ENCODE measurements at regions not wholly inside any gene's neighbourhood (a gene's known extent, or its start where the extent isn't known, plus 50 kb on each side); places are given as distances from the start of the nearest gene placed in this dataset.

DNA sequence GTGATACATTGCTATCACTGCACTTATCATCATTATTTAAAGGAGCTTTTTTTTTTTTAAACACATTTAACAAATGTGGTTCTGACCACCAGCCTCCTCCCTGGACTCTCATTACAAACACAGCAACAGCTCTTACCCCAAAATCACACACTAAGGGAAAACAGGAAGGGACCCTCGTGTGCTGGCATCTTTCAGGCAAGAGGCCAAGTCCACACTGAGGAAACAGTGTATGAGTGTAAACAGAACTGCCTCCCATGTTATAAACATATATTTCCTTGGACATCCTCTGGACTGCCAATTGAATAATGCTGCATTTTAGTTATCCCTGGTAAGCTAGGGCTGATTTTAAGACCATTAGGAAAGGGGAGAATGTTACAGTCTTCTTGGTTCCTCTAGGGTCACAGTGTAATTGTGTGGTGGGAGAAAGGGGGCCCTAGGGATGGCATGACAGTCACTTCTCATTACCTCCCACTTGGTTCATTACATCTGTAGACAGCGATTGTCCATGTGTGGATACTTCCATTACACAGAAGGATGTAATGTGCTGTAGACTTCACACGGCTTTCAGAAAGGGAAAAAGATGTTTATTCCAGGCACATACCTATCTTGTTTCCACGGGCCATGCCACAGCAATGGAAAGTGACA, 244.6 kb upstream of the TET2 start:
- DNase-seq, result no peak

- no peak for DNase-seq
Measured at GRCh38 chr4:104905065-104905464, 241.6 kb upstream of the TET2 start.

DNA sequence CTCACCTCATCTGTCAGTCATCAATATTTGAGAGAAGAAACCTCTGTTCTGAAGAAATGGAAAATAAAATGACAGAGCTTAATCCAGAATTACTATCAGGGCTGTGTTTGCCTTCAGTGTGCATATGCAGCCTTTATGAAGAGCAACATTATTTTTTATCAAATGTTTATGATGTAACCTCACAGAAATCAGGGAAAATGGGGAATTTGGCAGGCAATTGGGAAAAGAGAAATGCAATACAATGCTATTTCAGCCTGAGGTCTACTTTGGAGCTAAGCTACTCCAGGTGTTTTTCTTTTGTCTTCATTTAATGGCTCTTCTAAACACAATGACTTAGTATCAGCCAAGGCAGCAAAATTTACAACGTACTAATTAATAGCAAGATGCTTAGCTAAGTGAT, 241.1 kb upstream of the TET2 start:
- no peak for DNase-seq

- peak; percentile 88 for DNase-seq
Measured at GRCh38 chr4:104906276-104906675, 240.4 kb upstream of the TET2 start.

DNA sequence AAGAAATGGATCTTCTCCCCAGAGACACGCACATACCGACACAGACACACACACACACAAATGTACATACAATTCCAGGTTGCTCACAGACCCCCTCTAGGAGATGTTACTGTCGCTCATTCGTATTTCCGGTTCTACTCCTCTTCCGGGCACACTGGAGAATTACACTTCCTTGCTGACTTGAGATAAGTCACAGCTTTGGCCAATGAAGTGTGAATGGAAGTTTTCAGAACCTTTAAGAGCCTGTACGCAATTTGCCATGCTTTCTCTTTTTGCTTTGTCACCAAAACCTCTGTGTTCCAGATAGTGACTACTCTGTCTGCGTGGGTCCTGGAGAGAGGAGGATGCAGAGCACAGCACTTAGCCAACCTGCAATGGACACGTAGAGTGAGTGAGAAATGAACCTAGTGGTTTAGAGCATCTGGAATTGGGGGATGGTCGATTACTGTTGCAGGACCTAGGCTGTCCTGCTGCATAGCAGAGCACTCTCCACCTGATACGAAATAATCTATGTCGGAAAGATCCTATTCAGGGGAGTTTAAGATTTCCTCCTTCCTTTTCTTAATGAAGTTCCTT, 239.5 kb upstream of the TET2 start:
- peak; percentile 26 for DNase-seq

GRCh38 chr4:104907991-104908390, 238.7 kb upstream of the TET2 start:
- DNase-seq, result no peak

- DNase-seq, result no peak
Measured at GRCh38 chr4:104909376-104909775, 237.3 kb upstream of the TET2 start.

DNA sequence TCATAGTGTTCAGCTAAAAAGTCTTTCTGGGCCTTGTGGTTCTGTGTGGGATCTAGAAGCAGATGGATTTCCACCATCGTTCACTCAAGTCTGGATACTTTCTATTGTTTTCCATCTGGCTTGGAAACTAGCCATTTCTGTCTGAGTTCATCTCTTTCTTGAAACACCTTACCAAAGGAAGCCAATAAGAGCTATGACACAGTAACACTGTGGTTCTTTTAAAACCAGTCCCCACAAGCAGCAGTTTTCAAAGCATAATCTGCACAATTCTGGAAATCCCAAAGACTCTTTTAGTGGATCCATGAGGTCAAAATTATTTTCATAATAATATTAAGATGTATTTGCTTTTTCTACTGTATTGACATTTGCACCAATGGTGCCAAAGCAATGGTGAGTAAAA, 234.2 kb upstream of the TET2 start:
- DNase-seq, result no peak

DNA sequence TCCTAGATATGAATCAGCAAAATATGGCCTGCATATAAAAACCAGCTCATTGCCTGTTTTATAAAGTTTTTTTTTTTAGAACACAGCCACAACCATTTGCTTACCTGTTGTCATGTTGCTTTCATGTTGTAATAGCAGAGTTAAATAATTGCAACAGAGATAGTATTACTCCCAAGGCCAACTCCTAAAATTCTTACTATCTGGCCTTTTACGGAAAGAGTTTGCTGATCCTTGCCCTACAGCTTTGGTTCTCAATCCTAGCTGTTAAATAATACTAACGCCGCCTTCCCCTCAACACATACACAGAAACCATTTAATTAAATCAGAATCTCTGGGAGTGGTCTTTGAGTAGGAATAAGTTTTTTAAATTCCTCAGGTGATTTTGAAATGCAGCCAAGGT, 231.3 kb upstream of the TET2 start:
- no peak for DNase-seq

- DNase-seq, result no peak
Measured at GRCh38 chr4:104915864-104916263, 230.8 kb upstream of the TET2 start.

DNA sequence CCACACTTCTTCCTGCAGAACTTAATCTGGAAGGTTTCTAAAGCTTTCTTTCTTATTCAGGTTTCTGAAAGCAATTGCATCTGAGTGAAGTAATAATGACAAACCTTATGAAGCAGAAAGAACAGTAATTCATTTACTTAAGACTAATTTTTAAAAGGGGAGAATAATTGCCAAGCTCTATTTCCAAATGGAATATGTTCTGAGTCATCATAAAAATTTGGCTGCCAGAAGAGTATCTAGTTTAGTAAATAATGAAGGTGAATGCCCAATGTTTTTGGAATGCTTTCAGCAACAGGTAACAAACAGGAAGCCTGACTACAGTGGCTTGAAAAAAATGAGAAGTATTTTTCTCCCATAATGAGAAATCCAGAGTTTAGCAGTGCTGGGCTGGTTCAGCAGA, 227.3 kb upstream of the TET2 start:
- DNase-seq, result no peak

- DNase-seq, result no peak
Measured at GRCh38 chr4:104930298-104930697, 216.4 kb upstream of the TET2 start.

- DNase-seq, result peak; percentile 1
Measured at GRCh38 chr4:104930745-104931736, 215.6 kb upstream of the TET2 start.

DNA sequence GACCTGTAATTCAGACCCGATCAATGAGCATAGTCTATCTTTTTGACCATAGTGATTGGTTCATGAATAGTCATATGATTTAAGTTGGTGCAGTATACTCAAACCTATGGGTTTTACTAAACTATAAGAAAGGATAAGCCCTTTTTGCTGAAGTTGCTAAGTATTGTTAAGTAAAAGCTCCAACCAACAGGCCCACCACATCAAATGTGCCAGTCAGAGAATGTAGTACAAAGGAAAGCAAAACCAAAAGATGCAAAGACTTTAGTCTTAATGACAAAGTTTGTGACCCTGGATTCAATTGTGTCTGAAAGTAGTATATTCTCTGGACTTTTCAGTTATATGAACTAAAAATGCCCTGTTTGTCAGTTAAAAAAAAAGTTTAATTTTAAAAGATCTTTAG, 208.1 kb upstream of the TET2 start:
- no peak for DNase-seq

- DNase-seq, result no peak
Measured at GRCh38 chr4:104940927-104941326, 205.7 kb upstream of the TET2 start.

DNA sequence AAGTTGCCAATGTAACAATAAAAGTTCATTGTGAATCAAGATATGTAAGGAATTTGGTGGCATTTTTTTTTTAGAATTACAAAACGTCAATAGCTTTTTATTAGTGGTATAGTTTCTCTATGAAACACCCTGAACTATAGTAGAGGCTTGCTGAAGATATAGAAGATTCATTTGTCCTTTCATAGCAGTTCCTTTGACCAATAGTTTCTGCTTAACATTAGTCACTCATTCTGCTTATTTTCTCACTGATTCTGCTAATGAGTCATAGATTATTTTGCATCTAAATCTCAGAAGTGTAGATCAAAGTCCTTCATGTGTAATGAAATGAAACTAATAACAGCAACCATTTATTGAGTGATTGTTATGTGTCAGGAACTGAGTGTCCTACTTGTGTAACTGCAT, 205.0 kb upstream of the TET2 start:
- no peak for DNase-seq

GRCh38 chr4:104942990-104943743, 203.5 kb upstream of the TET2 start:
- no peak for DNase-seq

DNA sequence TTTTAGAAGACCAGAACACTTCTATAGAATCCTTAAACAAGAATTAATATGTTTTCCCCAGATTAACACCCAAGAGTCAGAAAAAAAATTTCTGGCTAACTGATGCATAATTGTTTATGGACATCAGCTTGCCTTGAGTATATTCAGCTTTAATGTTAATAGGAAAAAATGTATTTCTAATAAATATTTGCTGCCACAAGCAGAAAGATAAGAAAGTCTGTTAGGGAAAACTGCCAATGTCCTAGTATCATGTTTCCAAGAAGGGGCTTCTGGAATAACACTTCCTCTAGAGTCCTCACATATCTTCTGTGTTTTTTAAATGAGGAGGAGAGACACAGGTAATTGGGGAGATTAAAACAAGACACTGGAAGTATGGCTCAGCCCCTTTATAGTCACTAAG, 202.1 kb upstream of the TET2 start:
- DNase-seq, result no peak

DNA sequence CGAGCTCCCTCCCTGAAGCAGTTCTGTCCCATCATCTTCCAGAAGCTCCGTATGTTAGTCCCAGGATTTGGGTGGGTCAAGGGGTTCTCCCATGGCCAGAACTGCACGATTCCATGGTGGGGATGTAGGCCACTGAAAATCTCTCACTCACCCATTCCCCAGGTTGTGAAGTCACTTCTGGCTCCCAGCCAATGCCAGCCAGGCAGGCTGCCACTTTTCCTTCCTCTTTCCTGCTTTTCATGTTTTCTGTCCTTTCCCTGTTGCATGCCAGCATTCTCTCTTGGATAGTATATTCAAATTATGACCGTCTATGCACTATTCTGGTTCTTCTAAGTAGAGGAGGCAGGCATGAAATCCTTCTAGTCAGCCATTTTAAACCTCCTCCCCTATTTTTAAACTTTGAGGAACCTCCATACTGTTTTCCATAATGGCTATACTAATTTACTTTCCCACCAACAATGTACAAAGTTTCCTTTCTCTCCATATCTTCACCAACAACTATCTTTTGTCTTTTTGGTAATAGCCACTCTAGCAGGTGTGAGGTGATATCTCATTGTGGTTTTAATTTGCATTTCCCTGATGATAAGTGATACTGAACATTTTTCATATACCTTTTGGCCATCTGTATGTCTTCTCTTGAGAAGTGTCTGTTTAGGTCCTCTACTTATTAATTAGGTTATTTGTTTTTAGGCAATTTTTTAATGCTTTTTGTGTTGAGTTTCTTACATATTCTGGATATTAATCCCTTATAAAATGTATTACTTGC, 182.1 kb upstream of the TET2 start:
- DNase-seq, result no peak

DNA sequence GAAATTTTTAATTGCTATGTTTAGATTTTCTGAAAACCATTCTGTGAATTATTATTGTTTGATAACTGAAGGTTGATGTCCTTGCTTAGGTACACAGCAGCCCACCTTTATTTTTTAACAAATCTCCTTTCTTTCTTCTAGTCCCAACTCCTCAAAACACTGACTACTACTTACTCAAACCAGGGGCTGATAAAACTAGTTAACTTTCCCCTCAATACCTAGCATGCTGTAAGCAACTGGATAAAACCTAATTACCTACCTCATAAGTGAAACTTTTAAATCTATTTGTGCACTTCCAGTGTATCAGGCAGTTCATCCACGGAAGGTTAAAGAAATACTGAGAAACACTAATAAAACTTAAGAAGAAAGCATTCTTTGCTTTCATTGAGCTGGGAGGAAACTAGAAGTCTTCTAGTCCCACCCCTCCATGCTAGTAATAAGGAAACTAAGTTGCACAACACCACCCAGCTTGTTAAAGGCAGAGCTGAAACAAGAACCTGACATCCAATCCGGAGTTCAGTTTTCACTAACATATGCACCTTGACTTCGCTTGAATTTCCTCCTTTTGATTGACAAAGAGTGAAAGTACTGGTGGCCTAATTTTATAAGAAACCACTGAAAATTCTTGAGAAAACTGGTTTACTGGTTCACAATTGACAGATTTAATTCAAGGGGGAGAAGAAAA, 180.2 kb upstream of the TET2 start:
- DNase-seq, result peak; percentile 12

DNA sequence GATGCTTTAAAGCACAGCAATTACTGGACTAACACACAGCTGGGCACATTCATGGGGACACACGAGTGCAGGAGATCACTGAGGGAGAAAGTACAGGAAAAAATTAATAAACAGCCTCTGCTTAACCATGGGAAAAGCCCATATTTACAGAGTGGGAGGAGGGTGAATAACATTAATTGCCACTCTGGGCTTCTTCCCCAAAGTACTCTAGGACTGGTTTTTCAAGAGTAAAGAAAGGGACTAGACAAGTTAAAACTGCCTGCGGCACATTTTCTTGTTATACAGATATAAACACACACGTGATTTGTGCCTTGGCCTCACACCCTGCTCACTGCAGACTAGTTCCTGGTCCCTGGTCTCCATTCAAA, 179.7 kb upstream of the TET2 start:
- DNase-seq, result no peak

Data from NCI-H2171 treated with DMSO at 0.1 percent for 48 hours (cell line).